ENCODE measurements at regions not wholly inside any gene's neighbourhood (a gene's known extent, or its start where the extent isn't known, plus 50 kb on each side); places are given as distances from the start of the nearest gene placed in this dataset.
"Not testable (repeated sequence)": the region's sequence is repeated elsewhere in the genome, so short reads cannot be mapped to it uniquely, and the experiment has no call there.

- DNase-seq, result no peak
Measured at GRCh38 chr16:73428121-73428520, 380.2 kb upstream of the ZFHX3 start.

GRCh38 chr16:73427164-73427563, 379.2 kb upstream of the ZFHX3 start:
- DNase-seq, result no peak

DNA sequence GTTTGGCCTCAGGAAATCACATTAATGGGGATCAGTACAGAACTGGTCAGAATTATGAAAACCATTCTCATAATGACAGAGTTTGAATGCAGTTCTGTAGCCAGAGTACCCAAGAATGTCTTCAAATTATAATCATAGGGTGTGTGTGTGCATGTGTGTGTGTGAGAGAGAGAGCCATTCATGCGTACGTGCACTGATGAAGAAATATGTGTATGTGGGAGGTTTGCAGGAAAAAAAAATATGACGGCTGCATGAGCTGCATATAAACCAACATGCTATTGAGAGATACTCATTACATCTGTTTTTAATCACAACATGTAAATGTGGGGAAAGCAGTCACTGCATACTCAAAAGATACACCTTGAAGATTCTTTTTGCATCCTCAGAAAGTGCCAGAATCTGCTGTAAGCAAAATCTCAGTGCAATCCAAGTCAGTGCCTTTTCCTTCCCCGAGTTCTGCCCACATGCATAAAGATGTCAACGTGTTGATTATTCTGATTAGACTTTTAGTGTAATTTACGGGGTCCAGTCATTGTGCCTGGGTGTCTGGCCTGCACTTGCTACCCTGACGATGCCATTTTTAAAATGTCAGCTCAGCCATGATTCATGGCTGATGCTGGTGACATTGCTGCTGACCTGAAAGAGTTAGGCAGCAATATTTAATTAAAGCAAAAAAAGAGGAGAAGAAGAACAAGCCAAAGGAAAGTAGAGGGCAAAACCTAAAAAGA, 378.7 kb upstream of the ZFHX3 start:
- no peak for DNase-seq

DNA sequence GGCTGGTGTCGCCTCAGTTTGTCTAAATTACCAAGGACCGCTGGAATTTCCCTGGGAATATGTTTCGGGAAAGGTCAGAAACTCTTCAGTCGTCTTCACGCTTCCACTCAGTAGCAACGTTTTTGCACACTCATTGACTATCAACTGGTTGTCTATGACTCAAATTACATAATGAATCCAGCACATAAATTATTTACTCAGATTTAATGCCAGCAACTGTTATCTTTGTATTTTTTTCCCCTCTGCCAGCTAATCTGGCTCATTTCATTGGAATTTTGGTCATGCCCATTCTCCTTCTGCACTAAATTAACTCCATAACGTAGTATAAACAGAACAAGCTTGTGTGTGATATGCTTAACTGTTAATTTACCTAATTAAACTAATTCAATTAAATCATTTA, 372.7 kb upstream of the ZFHX3 start:
- no peak for DNase-seq

GRCh38 chr16:73420244-73420643, 372.3 kb upstream of the ZFHX3 start:
- DNase-seq, result no peak

DNA sequence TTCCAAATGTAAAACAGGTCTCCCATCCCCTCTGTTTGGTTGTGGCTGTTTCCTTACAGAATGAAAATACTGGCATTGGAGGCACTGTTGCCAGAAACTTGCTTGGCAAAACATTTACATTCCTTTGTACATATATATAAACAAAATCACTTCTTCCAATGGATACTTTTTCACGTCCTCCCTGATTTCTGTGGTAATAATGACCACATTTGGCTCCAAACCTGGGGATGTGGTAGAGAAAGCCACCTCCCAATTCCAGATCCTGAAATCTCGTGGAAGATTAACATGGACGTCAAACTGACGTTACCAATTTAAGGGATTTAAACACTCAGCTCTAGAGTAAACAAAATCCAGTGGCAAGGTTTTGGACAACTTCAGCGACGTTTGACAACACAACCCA, 370.8 kb upstream of the ZFHX3 start:
- DNase-seq, result no peak

GRCh38 chr16:73418051-73418450, 370.1 kb upstream of the ZFHX3 start:
- DNase-seq, result no peak

GRCh38 chr16:73415286-73415685, 367.4 kb upstream of the ZFHX3 start:
- no peak for DNase-seq

GRCh38 chr16:73414638-73415037, 366.7 kb upstream of the ZFHX3 start:
- DNase-seq, result no peak

DNA sequence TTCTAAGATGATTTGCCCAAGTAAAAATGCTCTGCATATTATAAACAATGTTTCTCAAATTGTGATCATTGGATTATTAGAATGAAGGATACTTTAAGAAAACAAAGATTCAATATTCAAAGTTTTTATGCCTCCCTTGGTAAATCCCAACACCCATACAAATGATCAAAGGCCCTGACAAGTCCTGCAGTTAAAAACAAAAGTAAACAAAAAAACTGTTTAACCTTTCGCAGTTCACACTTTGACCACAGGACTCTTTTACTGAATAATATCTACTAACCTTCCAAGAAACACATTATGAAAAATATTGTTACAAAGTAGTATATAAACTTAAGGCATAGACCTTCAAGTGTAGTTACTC, 365.9 kb upstream of the ZFHX3 start:
- no peak for DNase-seq

GRCh38 chr16:73413091-73413829, 365.3 kb upstream of the ZFHX3 start:
- DNase-seq, result no peak

GRCh38 chr16:73412416-73412815, 364.5 kb upstream of the ZFHX3 start:
- DNase-seq, result no peak

- no peak for DNase-seq
Measured at GRCh38 chr16:73408716-73409115, 360.8 kb upstream of the ZFHX3 start.

GRCh38 chr16:73408311-73408710, 360.4 kb upstream of the ZFHX3 start:
- DNase-seq, result no peak

- DNase-seq, result no peak
Measured at GRCh38 chr16:73405851-73406250, 357.9 kb upstream of the ZFHX3 start.

DNA sequence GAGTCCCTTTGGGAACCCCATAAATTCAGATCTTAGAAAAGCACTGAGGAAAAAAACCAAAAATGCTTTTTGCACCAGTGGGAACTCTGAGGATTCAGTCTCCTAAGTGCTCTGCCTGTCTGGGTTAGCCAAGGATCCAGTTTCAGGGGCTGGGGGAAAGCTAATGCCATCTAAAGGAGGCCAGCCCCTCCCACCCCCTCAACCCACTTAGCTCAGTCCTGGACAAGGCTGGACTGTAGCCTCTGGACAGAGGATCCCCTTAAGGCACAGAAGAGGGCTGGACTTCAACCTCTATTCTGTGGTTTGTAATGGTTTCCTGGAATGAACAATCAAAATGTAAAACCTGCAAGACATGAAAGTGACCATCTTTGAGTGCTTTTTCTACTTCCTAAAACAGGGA, 356.1 kb upstream of the ZFHX3 start:
- no peak for DNase-seq

DNA sequence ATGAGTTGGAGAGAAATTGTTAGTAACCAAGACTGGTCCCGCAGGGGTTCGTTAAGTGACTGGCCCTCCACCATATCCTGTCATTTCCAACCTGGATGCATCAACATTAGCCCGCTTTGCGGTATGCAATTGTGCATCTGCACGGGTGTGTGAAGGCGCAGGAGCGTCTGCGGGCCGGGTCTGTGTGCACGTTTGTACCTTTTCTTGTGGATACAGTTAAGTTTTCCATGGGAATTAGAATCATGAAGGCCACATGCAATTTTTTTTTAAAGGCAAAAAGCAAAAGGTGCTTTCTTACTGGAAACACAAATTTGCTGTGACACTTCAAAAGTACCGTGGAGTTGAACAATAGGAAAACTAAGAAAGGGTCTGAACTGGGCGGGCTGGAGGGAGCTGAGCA, 355.4 kb upstream of the ZFHX3 start:
- DNase-seq, result no peak

- no peak for DNase-seq
Measured at GRCh38 chr16:73400951-73401350, 353.0 kb upstream of the ZFHX3 start.

DNA sequence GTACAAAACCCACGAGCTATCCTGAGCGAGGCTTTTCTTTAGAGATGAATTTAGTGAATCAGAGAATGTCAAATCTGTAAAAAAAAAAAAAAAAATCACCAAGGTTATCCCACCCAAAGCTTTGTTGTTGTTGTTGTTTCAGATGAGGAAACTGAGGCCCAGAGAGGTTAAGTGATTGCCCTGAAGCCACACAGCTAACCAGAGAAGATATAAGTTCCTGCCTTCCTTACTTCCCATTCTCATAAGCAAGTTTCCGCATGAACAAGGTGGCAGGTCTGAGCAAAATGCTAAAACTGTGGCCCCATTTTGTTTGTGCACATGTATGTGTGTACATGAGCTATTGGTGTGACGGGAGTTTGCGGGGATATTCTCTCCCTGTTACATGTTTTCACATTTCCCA, 352.1 kb upstream of the ZFHX3 start:
- no peak for DNase-seq

- no peak for DNase-seq
Measured at GRCh38 chr16:73399486-73399885, 351.6 kb upstream of the ZFHX3 start.

DNA sequence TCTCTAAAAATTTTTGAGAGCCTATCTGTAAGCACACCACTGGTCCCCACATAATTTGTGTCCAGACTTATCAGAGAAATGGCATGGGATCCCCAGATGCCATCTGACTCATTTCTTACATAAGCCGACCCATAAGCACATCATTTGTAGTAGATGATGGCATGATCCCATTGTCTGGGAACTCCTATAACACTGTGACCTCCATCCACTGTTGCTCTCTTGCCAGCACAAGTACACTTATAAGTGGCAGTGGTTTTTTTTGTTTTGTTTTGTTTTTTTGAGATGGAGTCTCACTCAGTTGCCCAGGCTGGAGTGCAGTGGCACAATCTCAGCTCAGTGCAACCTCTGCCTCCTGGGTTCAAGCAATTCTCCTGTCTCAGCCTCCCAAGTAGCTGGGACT, 350.7 kb upstream of the ZFHX3 start:
- DNase-seq, result not testable (repeated sequence)

DNA sequence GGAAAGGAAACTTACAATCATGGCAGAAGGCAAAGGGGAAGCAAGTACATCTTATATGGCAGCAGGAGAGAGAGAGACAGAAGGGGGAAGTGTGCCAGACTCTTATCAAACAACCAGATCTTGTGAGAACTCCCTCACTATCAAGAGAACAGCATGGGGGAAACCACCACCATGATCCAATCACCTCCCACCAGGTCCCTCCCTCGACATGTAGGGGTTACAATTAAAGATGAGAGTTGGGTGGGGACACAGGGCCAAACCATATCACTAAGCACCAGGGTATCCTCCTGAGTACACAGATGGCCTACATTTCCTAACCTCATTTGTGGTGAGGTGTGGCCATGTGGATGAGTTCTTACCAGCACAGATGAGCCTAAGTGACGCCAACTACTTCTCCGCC, 348.6 kb upstream of the ZFHX3 start:
- DNase-seq, result no peak

DNA sequence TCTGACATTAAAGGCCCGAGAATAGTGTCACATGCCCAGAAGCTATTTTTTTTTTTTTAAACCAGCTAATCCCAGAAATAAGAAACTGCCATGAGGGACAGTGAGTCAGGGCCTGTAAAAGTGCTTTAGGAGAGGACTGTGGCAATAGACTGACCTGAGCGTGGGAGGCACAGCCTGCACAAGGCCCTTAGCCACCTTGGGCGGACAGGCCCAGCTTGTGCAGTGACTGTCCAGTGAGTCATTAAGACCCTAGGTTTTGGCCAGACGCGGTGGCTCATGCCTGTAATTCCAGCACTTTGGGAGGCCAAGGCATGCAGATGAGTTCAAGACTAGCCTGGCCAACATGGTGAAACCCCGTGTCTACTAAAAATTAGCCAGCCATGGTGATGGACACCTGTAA, 343.0 kb upstream of the ZFHX3 start:
- no peak for DNase-seq

DNA sequence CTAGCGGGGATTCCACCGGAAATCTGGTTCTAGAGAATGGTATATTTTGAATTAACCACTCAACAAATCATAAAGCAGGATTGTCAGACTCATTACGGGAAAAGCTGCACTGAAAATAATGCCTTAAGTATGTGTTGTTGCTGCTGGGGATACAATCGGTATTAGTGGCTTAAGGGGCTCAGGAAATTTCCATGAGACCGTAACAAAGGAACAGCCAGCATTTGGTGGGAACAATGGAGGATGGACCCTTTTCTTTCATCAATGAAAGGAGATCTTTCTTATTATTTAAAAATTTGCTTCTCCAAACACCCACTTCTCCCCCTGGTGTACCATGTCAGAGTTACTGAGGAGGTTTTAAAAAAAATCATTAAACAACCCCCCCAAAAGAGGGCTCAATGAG, 342.6 kb upstream of the ZFHX3 start:
- no peak for DNase-seq

DNA sequence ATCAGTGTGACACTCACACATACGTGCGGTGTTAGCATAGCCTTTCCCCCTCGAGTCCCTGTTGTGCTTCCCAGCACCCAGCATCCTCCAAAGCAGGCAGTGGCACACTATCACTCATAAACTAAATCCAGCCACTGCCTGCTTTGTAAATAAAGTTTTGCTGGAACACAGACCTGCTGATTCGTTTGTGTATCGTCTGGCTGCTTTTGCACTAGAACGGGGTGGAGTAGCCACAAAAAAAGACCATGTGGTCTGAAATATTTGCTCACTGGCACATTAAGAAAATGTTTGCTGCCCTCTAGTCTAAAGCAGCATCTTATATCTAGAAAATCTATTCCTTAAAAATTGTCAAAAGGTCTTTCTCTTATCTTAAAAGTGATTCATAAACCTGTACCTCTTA, 341.2 kb upstream of the ZFHX3 start:
- DNase-seq, result no peak
